ENCODE measurements at regions not wholly inside any gene's neighbourhood (a gene's known extent, or its start where the extent isn't known, plus 50 kb on each side); places are given as distances from the start of the nearest gene placed in this dataset.

DNA sequence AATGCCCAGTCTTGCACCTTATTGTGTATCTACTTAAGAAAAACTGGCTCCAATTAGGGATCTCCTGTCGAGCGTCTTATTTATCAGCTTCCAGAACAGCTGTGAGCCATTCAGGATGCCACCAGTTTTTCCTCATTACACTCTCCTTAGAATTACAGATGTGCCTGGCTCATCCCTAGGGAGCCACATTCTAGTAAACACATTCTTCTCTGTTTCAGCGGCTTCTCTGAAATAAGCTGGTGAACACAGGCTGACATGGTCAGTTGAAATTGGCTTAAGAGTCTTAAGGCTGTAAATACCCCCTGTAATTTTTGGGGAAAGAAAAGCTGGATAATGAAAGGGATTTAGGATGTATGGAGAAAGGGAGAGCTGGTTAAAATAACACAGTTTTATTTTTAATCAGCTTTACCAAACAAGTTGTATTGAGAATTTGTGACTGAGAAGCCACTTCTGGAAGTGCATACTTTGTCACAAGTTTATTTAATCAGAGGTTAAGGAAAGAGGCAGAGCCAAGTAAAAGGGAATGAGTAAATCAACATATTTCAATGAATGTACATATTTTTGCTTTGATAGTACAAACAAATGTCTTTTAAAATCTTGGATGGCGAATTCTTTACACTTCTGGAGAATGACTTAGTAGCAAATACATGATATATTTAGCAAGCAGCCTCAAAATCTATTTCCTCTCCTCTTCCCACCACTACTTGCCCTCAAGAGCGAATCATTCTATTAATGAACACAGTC, 562.0 kb upstream of the GOT2 start:
- DNase-seq (ENCODE audit: low spot score in 2 of 2), result no peak
- intact Hi-C loops (cut with DNase I), result no loop called here
- no peak overlapping the region for H3K27ac ChIP-seq

DNA sequence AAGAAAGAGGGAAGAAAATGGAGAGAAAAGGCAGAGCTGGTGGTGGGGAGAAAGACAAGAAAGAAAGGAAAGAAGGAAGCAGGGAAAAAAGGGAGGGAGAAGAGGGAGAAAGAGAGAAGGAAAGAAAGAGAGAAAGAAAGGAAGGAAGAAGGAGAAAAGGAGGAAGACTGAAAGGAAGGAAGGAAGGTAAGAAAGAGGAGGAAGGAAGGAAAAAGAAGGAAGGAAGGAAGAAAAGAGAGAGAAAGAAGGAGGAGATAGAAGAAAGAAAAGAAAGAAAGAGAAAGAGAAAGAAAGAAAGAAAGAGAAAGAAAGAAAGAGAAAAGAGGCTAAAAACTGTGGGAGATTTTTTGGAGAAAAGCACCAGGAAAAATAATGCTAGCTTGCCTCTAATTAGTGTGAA, 561.4 kb upstream of the GOT2 start:
- no peaks in the 10 kb centered on the region for H3K36me3 ChIP-seq
- intact Hi-C loops (cut with DNase I), result no loop called here
- no peaks in the 10 kb centered on the region for H3K27me3 ChIP-seq
- H3K27ac ChIP-seq, result no peak overlapping the region
- no peaks in the 10 kb centered on the region for H3K4me1 ChIP-seq
- H3K4me3 ChIP-seq, result no peak overlapping the region
- TF ChIP-seq, protein P1, sequence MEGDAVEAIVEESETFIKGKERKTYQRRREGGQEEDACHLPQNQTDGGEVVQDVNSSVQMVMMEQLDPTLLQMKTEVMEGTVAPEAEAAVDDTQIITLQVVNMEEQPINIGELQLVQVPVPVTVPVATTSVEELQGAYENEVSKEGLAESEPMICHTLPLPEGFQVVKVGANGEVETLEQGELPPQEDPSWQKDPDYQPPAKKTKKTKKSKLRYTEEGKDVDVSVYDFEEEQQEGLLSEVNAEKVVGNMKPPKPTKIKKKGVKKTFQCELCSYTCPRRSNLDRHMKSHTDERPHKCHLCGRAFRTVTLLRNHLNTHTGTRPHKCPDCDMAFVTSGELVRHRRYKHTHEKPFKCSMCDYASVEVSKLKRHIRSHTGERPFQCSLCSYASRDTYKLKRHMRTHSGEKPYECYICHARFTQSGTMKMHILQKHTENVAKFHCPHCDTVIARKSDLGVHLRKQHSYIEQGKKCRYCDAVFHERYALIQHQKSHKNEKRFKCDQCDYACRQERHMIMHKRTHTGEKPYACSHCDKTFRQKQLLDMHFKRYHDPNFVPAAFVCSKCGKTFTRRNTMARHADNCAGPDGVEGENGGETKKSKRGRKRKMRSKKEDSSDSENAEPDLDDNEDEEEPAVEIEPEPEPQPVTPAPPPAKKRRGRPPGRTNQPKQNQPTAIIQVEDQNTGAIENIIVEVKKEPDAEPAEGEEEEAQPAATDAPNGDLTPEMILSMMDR (IDR thresholded peaks at IDR 0.05), result no peak
- no peaks in the 10 kb centered on the region for H3K9me3 ChIP-seq
- DNase-seq (ENCODE audit: low spot score in 2 of 2), result no peak

More for the DNA sequence above, 562.0 kb upstream of the GOT2 start:
- H3K9me3 ChIP-seq, result no peaks in the 10 kb centered on the region
- H3K36me3 ChIP-seq, result no peaks in the 10 kb centered on the region
- no peaks in the 10 kb centered on the region for H3K27me3 ChIP-seq
- no peaks in the 10 kb centered on the region for H3K4me1 ChIP-seq
- H3K4me3 ChIP-seq, result no peak overlapping the region
- TF ChIP-seq, protein P1 (IDR thresholded peaks at IDR 0.05), result no peak

DNA sequence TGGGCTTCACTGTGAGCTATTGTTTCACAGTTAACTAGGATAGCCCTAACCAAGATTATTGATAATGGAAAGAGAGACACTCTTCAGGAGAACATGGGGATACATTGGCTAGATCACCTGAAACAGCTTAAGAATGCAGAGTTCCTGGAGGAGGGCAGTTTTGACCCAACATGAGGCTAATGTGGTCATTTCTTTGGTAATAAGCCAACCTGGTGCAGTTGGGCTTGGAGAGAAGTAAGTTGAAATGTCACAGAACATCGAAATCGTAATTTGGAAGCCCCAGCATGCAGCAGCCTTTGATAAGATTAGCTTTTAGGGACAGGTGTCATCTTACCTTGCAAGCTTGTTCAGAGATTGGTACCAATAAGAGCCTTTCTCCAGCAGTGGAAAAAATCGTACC, 556.6 kb upstream of the GOT2 start:
- Histone ChIP-seq H3K9me3 (no peaks in the 10 kb centered on the region), H3K36me3 (no peaks in the 10 kb centered on the region), H3K4me3 (no peak overlapping the region), H3K4me1 (no peaks in the 10 kb centered on the region), H3K27me3 (no peaks in the 10 kb centered on the region), H3K27ac (no peak overlapping the region)
- intact Hi-C loops (cut with DNase I), result no loop called here
- TF ChIP-seq, protein P1 (IDR thresholded peaks at IDR 0.05), result no peak
- no peak for DNase-seq (ENCODE audit: low spot score in 2 of 2)

DNA sequence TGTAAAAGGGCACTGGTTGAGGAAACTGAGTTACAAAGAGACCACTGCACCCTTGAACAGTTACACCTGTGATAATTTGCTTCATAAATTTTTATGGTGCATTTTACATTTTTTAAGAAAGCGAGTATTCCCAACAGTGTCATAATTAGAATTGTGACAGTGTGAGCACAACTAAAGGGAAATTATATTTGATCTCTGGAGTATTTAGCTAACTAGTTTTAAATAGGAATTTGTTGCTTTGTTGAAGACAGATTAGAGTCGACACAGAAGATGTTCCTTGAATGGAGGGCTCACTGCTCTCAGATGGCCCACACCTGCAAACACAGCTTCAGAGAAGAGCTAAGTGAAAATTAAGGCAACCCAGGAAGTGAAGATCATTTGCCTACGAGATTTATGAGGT, 555.0 kb upstream of the GOT2 start:
- peaks cover 0 to 3% of the 10 kb centered on the region in 2 donors for H3K9me3 ChIP-seq
- H3K4me3 ChIP-seq, result no peak overlapping the region
- no peaks in the 10 kb centered on the region for H3K36me3 ChIP-seq
- no peak overlapping the region for H3K27ac ChIP-seq
- H3K27me3 ChIP-seq, result no peaks in the 10 kb centered on the region
- no peak for DNase-seq (ENCODE audit: low spot score in 2 of 2)
- no peaks in the 10 kb centered on the region for H3K4me1 ChIP-seq
- TF ChIP-seq, protein P1 (IDR thresholded peaks at IDR 0.05), result no peak
- intact Hi-C loops (cut with DNase I), result no loop called here

DNA sequence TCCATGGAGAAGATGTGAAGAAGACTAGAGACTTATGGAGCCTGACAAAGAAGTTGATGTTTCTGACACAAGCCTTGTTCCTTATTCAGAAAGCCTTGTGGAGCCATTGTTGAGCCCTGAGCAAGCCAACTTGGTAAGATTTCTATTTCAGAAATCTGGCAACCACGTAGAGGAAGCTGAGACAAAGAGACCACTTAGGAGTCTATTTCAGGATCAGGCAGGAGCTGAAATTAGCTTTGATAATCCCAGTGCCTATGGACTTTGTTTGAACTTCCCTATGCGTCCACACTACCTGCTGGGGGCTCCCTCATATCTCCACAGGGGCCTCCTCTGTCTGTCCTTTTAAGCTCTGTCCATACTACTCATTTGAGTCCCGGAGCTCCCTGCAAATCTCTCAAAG, 540.0 kb upstream of the GOT2 start:
- DNase-seq (ENCODE audit: low spot score in 2 of 2), result no peak
- no peaks in the 10 kb centered on the region for H3K4me1 ChIP-seq
- intact Hi-C loops (cut with DNase I), result no loop called here
- H3K9me3 ChIP-seq, result no peaks in the 10 kb centered on the region
- H3K4me3 ChIP-seq, result no peak overlapping the region
- no peaks in the 10 kb centered on the region for H3K36me3 ChIP-seq
- H3K27me3 ChIP-seq, result no peaks in the 10 kb centered on the region
- no peak overlapping the region for H3K27ac ChIP-seq
- TF ChIP-seq, protein P1 (IDR thresholded peaks at IDR 0.05), result no peak

DNA sequence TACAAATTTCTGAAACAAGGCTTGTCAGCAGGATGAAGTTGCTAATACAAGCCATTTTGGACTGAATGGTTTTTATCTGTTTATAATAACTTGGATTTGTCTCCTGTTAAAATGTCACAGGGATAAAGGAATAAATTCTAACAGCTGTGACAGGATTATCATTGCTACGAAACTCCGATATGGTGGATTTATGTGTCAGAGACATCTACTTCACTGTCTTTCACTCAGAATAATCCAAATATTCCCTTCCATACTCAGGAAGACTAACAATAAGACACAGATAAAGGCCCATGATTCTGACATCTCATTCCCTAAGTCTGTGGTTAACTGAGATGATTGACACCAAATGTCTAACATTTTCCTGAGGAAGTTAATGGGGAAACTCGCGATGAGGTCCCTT, 529.8 kb upstream of the GOT2 start:
- Histone ChIP-seq H3K36me3 (no peaks in the 10 kb centered on the region), H3K27me3 (no peaks in the 10 kb centered on the region), H3K4me1 (no peaks in the 10 kb centered on the region), H3K9me3 (no peaks in the 10 kb centered on the region), H3K27ac (no peak overlapping the region), H3K4me3 (no peak overlapping the region)
- DNase-seq (ENCODE audit: low spot score in 2 of 2), result no peak
- TF ChIP-seq, protein P1 (IDR thresholded peaks at IDR 0.05), result no peak
- intact Hi-C loops (cut with DNase I), result no loop called here
